ENCODE measurements at regions not wholly inside any gene's neighbourhood (a gene's known extent, or its start where the extent isn't known, plus 50 kb on each side); places are given as distances from the start of the nearest gene placed in this dataset.

DNA sequence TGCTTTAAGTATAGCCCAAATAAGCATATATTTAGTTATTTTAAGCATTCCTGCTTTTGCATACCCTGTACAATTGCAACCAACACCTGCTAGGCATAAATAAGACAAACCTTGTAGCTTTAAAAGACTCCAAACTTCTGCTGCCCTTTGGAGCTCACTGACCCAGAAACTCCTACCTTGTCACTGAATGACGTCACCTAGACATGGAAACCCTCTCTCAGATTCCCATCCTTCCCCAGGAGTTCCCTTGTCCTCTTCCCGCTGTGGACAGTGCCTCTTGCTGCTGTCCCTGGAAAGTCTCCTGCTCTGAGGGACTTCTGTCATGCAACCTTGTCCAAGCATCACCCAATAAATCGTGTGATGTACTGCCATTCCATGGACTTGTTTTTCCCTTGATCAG is 507.2 kb downstream of the GRXCR1 start:
- TF ChIP-seq CTCF (conservative IDR thresholded peaks at IDR 0.05; ENCODE audit: low read depth, low read length) = no peak
- H3K4me3 ChIP-seq (ENCODE audit: low read depth, low read length) = no peak overlapping the region
- no peak for DNase-seq (ENCODE audit: low read depth)

DNA sequence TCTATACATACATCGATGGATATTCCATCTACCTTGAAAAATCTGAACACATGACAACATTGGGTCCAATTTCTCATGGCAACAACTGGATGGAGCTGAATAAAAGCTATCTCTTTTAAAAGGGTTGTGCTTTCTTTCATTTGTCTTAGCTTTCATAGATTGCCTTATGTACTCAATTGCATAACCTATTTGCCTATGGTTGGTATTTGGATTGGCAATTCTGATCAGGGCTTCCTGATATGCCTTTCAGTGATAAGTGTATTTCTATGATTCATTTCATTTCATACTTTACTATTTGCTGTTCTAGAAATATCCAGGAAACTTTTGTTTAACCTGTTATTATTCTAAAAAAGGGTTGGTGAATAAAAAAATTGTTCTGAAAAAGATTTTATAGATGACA is 509.9 kb downstream of the GRXCR1 start:
- no peak for DNase-seq (ENCODE audit: low read depth)
- no peak for TF ChIP-seq CTCF (conservative IDR thresholded peaks at IDR 0.05; ENCODE audit: low read depth, low read length)
- H3K4me3 ChIP-seq (ENCODE audit: low read depth, low read length) = no peak overlapping the region

GRCh38 chr4:43410636-43411035 is 518.1 kb downstream of the GRXCR1 start:
- no peak for TF ChIP-seq CTCF (conservative IDR thresholded peaks at IDR 0.05; ENCODE audit: low read depth, low read length)
- DNase-seq (ENCODE audit: low read depth) = no peak
- H3K4me3 ChIP-seq (ENCODE audit: low read depth, low read length) = no peak overlapping the region

DNA sequence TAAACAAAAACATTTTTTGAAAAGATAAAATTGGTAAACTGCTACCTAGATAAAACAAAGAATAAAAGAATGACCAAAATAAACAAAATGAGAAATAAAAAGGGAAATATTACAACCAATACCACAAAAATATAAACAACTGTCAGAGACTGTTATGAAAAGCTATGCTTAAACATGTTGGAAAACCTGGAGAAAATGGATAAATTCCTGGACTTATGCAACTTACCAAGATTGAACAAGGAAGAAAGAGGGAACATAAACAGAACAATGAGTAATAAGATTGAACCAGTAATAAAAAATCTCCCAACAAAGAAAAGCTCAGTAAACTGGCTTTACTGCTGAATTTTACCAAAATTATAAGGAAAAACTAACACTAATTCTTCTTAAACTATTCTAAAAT is 518.7 kb downstream of the GRXCR1 start:
- no peak overlapping the region for H3K4me3 ChIP-seq (ENCODE audit: low read depth, low read length)
- no peak for TF ChIP-seq CTCF (conservative IDR thresholded peaks at IDR 0.05; ENCODE audit: low read depth, low read length)
- DNase-seq (ENCODE audit: low read depth) = no peak

DNA sequence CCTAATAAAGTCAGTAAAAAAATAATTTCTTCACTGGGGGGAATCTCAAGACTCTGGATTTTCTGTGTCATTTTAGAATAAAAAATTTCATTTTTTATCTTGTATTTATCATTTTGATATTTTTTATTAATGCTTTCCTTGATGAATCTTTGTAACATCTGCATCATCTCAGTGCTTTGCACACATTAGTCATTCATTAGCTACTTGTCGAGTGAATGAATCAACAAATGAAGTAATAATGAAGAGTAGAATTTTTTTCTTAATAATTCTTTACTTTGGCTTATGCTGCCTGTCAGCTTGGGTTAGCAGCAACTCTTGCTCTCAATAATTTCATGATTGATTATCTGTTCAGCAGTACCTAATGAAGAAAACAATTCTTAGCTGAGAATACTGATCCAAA is 530.8 kb downstream of the GRXCR1 start:
- H3K4me3 ChIP-seq (ENCODE audit: low read depth, low read length) = no peak overlapping the region
- DNase-seq (ENCODE audit: low read depth) = no peak
- no peak for TF ChIP-seq CTCF (conservative IDR thresholded peaks at IDR 0.05; ENCODE audit: low read depth, low read length)

- no peak for DNase-seq (ENCODE audit: low read depth)
- no peak for TF ChIP-seq CTCF (conservative IDR thresholded peaks at IDR 0.05; ENCODE audit: low read depth, low read length)
Observed at GRCh38 chr4:43425206-43425605, 532.7 kb downstream of the GRXCR1 start.

DNA sequence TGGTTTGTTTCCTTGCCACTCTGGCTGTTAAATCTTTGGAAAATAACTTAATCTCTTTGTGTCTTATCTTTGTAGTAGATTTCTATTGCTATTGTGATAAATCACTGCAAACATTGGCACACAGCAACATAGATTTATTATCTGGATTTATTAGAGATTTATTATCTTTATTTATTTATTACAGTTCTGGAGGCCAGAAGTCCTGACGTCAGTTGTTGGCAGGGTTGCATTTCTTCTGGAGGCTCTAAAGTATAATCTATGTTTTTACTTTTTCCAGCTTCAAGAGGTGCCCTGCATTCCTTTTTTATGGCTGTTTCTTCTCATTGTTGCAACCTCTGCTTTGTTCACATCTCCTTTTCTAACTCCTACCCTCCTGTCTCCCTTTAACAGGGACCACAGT is 542.8 kb downstream of the GRXCR1 start:
- no peak for DNase-seq (ENCODE audit: low read depth)
- H3K4me3 ChIP-seq (ENCODE audit: low read depth, low read length) = no peak overlapping the region
- TF ChIP-seq CTCF (conservative IDR thresholded peaks at IDR 0.05; ENCODE audit: low read depth, low read length) = no peak

More at GRCh38 chr4:43425206-43425605, 532.7 kb downstream of the GRXCR1 start:
- no peak overlapping the region for H3K4me3 ChIP-seq (ENCODE audit: low read depth, low read length)

All from epithelial cell of proximal tubule (primary cell).